ENCODE measurements at regions not wholly inside any gene's neighbourhood (a gene's known extent, or its start where the extent isn't known, plus 50 kb on each side); places are given as distances from the start of the nearest gene placed in this dataset.

DNA sequence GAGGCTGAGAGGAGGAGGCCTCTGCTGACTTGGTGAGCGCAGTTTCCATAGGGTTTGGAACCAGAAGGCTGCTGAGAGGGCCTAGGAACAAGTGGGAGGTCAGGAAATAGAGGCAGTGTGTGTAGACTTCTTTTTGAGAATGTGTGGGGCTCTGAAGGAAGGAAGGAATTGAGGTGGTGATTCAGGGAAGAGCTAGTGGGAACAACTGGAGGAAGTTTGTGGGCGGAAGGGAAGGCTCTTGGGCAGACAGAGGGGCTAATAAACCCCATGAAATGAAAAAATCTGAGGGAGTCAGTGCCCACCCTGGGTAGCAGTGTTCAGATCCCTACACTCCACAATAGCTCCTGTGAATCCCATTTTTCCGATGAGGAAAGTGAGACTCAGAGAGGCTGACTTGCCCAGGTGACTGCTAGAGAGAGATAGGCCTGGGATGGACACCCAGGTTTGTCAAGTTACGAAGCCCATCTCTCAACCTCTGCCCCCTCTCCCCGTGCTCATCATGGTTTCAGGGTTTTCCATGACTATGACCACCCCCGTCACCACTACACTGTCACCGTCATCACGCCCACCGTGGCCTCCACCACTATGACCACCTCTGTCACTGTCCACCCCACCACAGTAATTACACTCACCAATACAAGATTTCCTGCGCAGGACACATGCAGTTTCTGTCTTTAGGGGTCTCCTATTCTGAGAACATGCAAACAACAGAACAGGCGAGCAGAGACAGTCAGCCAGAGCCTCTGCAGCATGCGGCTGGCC is 106.4 kb downstream of the MRPL14 start:
- TF ChIP-seq, protein P1, sequence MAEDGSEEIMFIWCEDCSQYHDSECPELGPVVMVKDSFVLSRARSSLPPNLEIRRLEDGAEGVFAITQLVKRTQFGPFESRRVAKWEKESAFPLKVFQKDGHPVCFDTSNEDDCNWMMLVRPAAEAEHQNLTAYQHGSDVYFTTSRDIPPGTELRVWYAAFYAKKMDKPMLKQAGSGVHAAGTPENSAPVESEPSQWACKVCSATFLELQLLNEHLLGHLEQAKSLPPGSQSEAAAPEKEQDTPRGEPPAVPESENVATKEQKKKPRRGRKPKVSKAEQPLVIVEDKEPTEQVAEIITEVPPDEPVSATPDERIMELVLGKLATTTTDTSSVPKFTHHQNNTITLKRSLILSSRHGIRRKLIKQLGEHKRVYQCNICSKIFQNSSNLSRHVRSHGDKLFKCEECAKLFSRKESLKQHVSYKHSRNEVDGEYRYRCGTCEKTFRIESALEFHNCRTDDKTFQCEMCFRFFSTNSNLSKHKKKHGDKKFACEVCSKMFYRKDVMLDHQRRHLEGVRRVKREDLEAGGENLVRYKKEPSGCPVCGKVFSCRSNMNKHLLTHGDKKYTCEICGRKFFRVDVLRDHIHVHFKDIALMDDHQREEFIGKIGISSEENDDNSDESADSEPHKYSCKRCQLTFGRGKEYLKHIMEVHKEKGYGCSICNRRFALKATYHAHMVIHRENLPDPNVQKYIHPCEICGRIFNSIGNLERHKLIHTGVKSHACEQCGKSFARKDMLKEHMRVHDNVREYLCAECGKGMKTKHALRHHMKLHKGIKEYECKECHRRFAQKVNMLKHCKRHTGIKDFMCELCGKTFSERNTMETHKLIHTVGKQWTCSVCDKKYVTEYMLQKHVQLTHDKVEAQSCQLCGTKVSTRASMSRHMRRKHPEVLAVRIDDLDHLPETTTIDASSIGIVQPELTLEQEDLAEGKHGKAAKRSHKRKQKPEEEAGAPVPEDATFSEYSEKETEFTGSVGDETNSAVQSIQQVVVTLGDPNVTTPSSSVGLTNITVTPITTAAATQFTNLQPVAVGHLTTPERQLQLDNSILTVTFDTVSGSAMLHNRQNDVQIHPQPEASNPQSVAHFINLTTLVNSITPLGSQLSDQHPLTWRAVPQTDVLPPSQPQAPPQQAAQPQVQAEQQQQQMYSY (CRISPR knock-in tag; IDR thresholded peaks at IDR 0.05) = no peak
- TF ChIP-seq ZNF660 (CRISPR knock-in tag; IDR thresholded peaks at IDR 0.05; ENCODE audit: borderline replicate concordance, low read depth) (no peak), ZNF782 (CRISPR knock-in tag; IDR thresholded peaks at IDR 0.05; ENCODE audit: borderline replicate concordance) (no peak), ZFAT (CRISPR knock-in tag; conservative IDR thresholded peaks at IDR 0.05) (no peak), ZNF143 (CRISPR knock-in tag; IDR thresholded peaks at IDR 0.05) (no peak), XRCC5 (optimal IDR thresholded peaks at IDR 0.05; ENCODE audit: low read length) (no peak), FOSL2 (CRISPR knock-in tag; IDR thresholded peaks at IDR 0.05) (no peak)
- TF ChIP-seq, protein P2, sequence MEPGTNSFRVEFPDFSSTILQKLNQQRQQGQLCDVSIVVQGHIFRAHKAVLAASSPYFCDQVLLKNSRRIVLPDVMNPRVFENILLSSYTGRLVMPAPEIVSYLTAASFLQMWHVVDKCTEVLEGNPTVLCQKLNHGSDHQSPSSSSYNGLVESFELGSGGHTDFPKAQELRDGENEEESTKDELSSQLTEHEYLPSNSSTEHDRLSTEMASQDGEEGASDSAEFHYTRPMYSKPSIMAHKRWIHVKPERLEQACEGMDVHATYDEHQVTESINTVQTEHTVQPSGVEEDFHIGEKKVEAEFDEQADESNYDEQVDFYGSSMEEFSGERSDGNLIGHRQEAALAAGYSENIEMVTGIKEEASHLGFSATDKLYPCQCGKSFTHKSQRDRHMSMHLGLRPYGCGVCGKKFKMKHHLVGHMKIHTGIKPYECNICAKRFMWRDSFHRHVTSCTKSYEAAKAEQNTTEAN (CRISPR knock-in tag; conservative IDR thresholded peaks at IDR 0.05) = no peak
